Stimulated activated CD4-positive, alpha-beta T cell treated with anti-CD3 and anti-CD28 coated beads, TNF-alpha, amount 100 ng/mL, for 48 hours (primary cell): ENCODE measurements at regions not wholly inside any gene's neighbourhood (a gene's known extent, or its start where the extent isn't known, plus 50 kb on each side); places are given as distances from the start of the nearest gene placed in this dataset.

Source experiments
- DNase-seq, 3 donors: peaks; one replicate each; pipeline ENCODE4 v3.0.0-alpha.2; 2020; ENCODE audit warnings: low read depth in 3 of 3

- DNase-seq = no peak
These were observed 780.7 kb downstream of the NR2F1-AS1 start for GRCh38 chr5:92800365-92800764.

- no peak for DNase-seq
These were observed 785.4 kb downstream of the NR2F1-AS1 start for GRCh38 chr5:92795633-92796032.

GRCh38 chr5:92780057-92780456 is 801.0 kb downstream of the NR2F1-AS1 start:
- no peak for DNase-seq

GRCh38 chr5:92779536-92779935 is 801.5 kb downstream of the NR2F1-AS1 start:
- no peak for DNase-seq

- no peak for DNase-seq
These were observed 802.8 kb downstream of the NR2F1-AS1 start for GRCh38 chr5:92778261-92778660.

GRCh38 chr5:92777421-92777820 is 803.6 kb downstream of the NR2F1-AS1 start:
- DNase-seq = no peak

- no peak for DNase-seq
These were observed 805.1 kb downstream of the NR2F1-AS1 start for GRCh38 chr5:92775711-92776615.

- no peak for DNase-seq
These were observed 811.0 kb downstream of the NR2F1-AS1 start for GRCh38 chr5:92769978-92770377.

- DNase-seq = no peak
These were observed 819.4 kb downstream of the NR2F1-AS1 start for GRCh38 chr5:92761585-92761984.

- no peak for DNase-seq
These were observed 820.5 kb downstream of the NR2F1-AS1 start for GRCh38 chr5:92760550-92760949.

- no peak for DNase-seq
These were observed 822.5 kb downstream of the NR2F1-AS1 start for GRCh38 chr5:92758552-92758951.

GRCh38 chr5:92749943-92750342 is 831.1 kb downstream of the NR2F1-AS1 start:
- DNase-seq = no peak

GRCh38 chr5:92748072-92748676 is 832.8 kb downstream of the NR2F1-AS1 start:
- DNase-seq = no peak

- DNase-seq = no peak
These were observed 839.1 kb downstream of the NR2F1-AS1 start for GRCh38 chr5:92741906-92742305.

GRCh38 chr5:92734211-92734940 is 846.6 kb downstream of the NR2F1-AS1 start:
- no peak for DNase-seq

- no peak for DNase-seq
These were observed 850.5 kb downstream of the NR2F1-AS1 start for GRCh38 chr5:92730486-92730885.

GRCh38 chr5:92729088-92729487 is 851.9 kb downstream of the NR2F1-AS1 start:
- no peak for DNase-seq

GRCh38 chr5:92715946-92716520 is 865.0 kb downstream of the NR2F1-AS1 start:
- DNase-seq = no peak

- DNase-seq = no peak
These were observed 867.2 kb downstream of the NR2F1-AS1 start for GRCh38 chr5:92713826-92714225.

GRCh38 chr5:92713335-92713743 is 867.7 kb downstream of the NR2F1-AS1 start:
- no peak for DNase-seq

GRCh38 chr5:92711956-92712355 is 869.1 kb downstream of the NR2F1-AS1 start:
- DNase-seq = no peak

GRCh38 chr5:92704590-92704989 is 876.4 kb downstream of the NR2F1-AS1 start:
- DNase-seq = no peak
